GM19467 (cell line): ENCODE measurements at regions not wholly inside any gene's neighbourhood (a gene's known extent, or its start where the extent isn't known, plus 50 kb on each side); places are given as distances from the start of the nearest gene placed in this dataset.
"Not testable (repeated sequence)": the region's sequence is repeated elsewhere in the genome, so short reads cannot be mapped to it uniquely, and the experiment has no call there.

Source experiments
- ATAC-seq: cut with Tn5 transposase; IDR thresholded peaks from one replicate; pipeline ENCODE4 v1.9.1; 2021; ENCODE audit warnings: mild to moderate bottlenecking, moderate library complexity; ENCODE audit not compliant: unreplicated experiment

- no peak for ATAC-seq
These were observed 69.5 kb upstream of the PSME4 start for GRCh38 chr2:54040250-54040649.

- ATAC-seq, result no peak
These were observed 68.0 kb upstream of the PSME4 start for GRCh38 chr2:54038835-54039234.

GRCh38 chr2:54031288-54031687 lies 60.5 kb upstream of the PSME4 start:
- not testable (repeated sequence) for ATAC-seq

GRCh38 chr2:54030806-54031205 lies 60.0 kb upstream of the PSME4 start:
- ATAC-seq, result no peak

GRCh38 chr2:54030396-54030741 lies 59.6 kb upstream of the PSME4 start:
- no peak for ATAC-seq

- ATAC-seq, result no peak
These were observed 59.1 kb upstream of the PSME4 start for GRCh38 chr2:54029721-54030395.

- ATAC-seq, result not testable (repeated sequence)
These were observed 54.8 kb upstream of the PSME4 start for GRCh38 chr2:54025463-54026075.

- ATAC-seq, result no peak
These were observed 53.8 kb upstream of the PSME4 start for GRCh38 chr2:54024576-54024975.

GRCh38 chr2:54021702-54022101 lies 50.9 kb upstream of the PSME4 start:
- ATAC-seq, result no peak

- no peak for ATAC-seq
These were observed 50.1 kb upstream of the PSME4 start for GRCh38 chr2:54020793-54021414.
